ENCODE measurements at regions not wholly inside any gene's neighbourhood (a gene's known extent, or its start where the extent isn't known, plus 50 kb on each side); places are given as distances from the start of the nearest gene placed in this dataset.
"Not testable (repeated sequence)": the region's sequence is repeated elsewhere in the genome, so short reads cannot be mapped to it uniquely, and the experiment has no call there.

DNA sequence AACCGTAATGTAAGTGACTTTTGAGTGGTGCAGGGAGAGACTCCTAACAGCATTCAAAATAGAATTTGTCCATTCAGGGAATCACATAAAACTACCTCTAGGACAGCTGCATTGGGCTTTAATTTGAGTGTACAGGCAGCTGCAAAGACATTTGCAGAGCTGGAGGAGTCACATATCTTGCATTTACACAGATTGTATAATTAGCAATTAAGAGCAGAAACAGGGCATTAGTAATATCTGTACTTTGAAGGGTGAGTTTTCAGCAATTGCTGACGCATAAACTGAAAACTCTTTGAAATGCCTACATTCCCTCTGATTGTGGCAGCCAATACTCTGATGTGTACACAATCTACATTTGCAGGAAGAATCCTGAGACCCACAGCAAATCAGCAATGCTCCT is 245.6 kb downstream of the UBE2NL start:
- BruUV-seq (replicated peaks); H3K27ac ChIP-seq (ENCODE audit: low read length); H3K9me3 ChIP-seq (ENCODE audit: control insufficient read depth, insufficient read depth, low read depth, low read length); in situ Hi-C loops (cut with HindIII; ENCODE audit: low pct_unique_long_range_greater_than_20kb, low sequenced_read_pairs); H3K36me3 ChIP-seq (ENCODE audit: control insufficient read depth, insufficient read depth, low read length); DNase-seq (ENCODE audit: low read depth, low spot score); H3K27me3 ChIP-seq (ENCODE audit: control insufficient read depth, insufficient read depth, low read length); CTCF ChIA-PET; H3K4me3 ChIP-seq (ENCODE audit: low read depth in 2 of 2, low read length in 2 of 2); ATAC-seq; POLR2A ChIA-PET; intact Hi-C loops (cut with micrococcal nuclease; ENCODE audit: unreplicated experiment); H3K4me1 ChIP-seq (ENCODE audit: control insufficient read depth, insufficient read depth, low read length): not testable (repeated sequence)

- ATAC-seq; BruUV-seq (replicated peaks); H3K36me3 ChIP-seq (ENCODE audit: control insufficient read depth, insufficient read depth, low read length); in situ Hi-C loops (cut with HindIII; ENCODE audit: low pct_unique_long_range_greater_than_20kb, low sequenced_read_pairs); H3K4me3 ChIP-seq (ENCODE audit: low read depth in 2 of 2, low read length in 2 of 2); CTCF ChIA-PET; H3K4me1 ChIP-seq (ENCODE audit: control insufficient read depth, insufficient read depth, low read length); DNase-seq (ENCODE audit: low read depth, low spot score); intact Hi-C loops (cut with micrococcal nuclease; ENCODE audit: unreplicated experiment); H3K9me3 ChIP-seq (ENCODE audit: control insufficient read depth, insufficient read depth, low read depth, low read length); H3K27ac ChIP-seq (ENCODE audit: low read length); H3K27me3 ChIP-seq (ENCODE audit: control insufficient read depth, insufficient read depth, low read length); POLR2A ChIA-PET: not testable (repeated sequence)
Measured at GRCh38 chrX:144130507-144130906, 246.6 kb downstream of the UBE2NL start.

DNA sequence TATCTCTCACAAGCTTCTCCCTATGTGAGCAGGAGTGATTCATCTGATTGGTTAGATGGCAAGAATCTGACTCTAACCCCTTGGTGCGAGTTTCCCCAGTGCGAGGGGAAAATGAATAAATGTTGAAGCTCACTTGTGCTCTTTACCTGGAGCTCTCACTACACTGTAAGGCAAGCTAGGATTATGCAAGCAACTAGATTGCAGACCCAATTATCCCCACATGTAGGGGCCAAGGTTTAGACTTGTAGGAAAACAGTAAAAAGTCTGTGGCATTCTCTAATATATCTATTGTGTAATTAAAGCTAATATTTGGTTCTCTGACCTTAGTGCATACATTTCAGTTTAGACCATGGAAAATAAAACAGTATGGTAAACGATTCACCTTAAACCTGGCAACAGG is 247.2 kb downstream of the UBE2NL start:
- H3K9me3 ChIP-seq (ENCODE audit: control insufficient read depth, insufficient read depth, low read depth, low read length); ATAC-seq; H3K27me3 ChIP-seq (ENCODE audit: control insufficient read depth, insufficient read depth, low read length); in situ Hi-C loops (cut with HindIII; ENCODE audit: low pct_unique_long_range_greater_than_20kb, low sequenced_read_pairs); CTCF ChIA-PET; intact Hi-C loops (cut with micrococcal nuclease; ENCODE audit: unreplicated experiment); H3K4me1 ChIP-seq (ENCODE audit: control insufficient read depth, insufficient read depth, low read length); H3K27ac ChIP-seq (ENCODE audit: low read length); H3K36me3 ChIP-seq (ENCODE audit: control insufficient read depth, insufficient read depth, low read length); DNase-seq (ENCODE audit: low read depth, low spot score); BruUV-seq (replicated peaks); H3K4me3 ChIP-seq (ENCODE audit: low read depth in 2 of 2, low read length in 2 of 2); POLR2A ChIA-PET: not testable (repeated sequence)

- H3K9me3 ChIP-seq (ENCODE audit: control insufficient read depth, insufficient read depth, low read depth, low read length); H3K36me3 ChIP-seq (ENCODE audit: control insufficient read depth, insufficient read depth, low read length); H3K27ac ChIP-seq (ENCODE audit: low read length); ATAC-seq; POLR2A ChIA-PET; intact Hi-C loops (cut with micrococcal nuclease; ENCODE audit: unreplicated experiment); H3K4me1 ChIP-seq (ENCODE audit: control insufficient read depth, insufficient read depth, low read length); H3K4me3 ChIP-seq (ENCODE audit: low read depth in 2 of 2, low read length in 2 of 2); BruUV-seq (replicated peaks); CTCF ChIA-PET; H3K27me3 ChIP-seq (ENCODE audit: control insufficient read depth, insufficient read depth, low read length); in situ Hi-C loops (cut with HindIII; ENCODE audit: low pct_unique_long_range_greater_than_20kb, low sequenced_read_pairs); DNase-seq (ENCODE audit: low read depth, low spot score): not testable (repeated sequence)
Measured at GRCh38 chrX:144134448-144135119, 250.7 kb downstream of the UBE2NL start.

DNA sequence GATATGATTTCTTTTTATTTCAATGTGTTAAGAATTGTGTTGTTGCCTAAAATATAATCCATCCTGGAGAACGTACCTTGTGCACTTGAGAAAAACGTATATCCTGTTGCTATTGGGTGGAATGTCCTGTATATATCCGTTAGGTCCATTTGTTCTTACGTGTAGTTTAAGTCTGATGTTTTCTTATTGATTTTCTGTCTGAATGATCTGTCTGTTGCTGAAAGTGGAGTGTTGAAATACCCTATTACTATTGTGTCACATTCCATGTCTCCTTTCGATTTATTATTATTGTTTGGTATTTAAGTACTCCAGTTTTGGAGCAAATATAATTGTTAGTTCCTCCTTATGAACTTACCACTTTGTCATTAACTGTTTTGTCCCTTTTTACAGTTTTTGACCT is 270.6 kb downstream of the UBE2NL start:
- in situ Hi-C loops (cut with HindIII; ENCODE audit: low pct_unique_long_range_greater_than_20kb, low sequenced_read_pairs); H3K36me3 ChIP-seq (ENCODE audit: control insufficient read depth, insufficient read depth, low read length); H3K27me3 ChIP-seq (ENCODE audit: control insufficient read depth, insufficient read depth, low read length); POLR2A ChIA-PET; CTCF ChIA-PET; DNase-seq (ENCODE audit: low read depth, low spot score); H3K4me1 ChIP-seq (ENCODE audit: control insufficient read depth, insufficient read depth, low read length); H3K27ac ChIP-seq (ENCODE audit: low read length); BruUV-seq (replicated peaks); ATAC-seq; intact Hi-C loops (cut with micrococcal nuclease; ENCODE audit: unreplicated experiment); H3K4me3 ChIP-seq (ENCODE audit: low read depth in 2 of 2, low read length in 2 of 2); H3K9me3 ChIP-seq (ENCODE audit: control insufficient read depth, insufficient read depth, low read depth, low read length): not testable (repeated sequence)

- H3K27ac ChIP-seq (ENCODE audit: low read length); intact Hi-C loops (cut with micrococcal nuclease; ENCODE audit: unreplicated experiment); H3K4me3 ChIP-seq (ENCODE audit: low read depth in 2 of 2, low read length in 2 of 2); DNase-seq (ENCODE audit: low read depth, low spot score); H3K9me3 ChIP-seq (ENCODE audit: control insufficient read depth, insufficient read depth, low read depth, low read length); in situ Hi-C loops (cut with HindIII; ENCODE audit: low pct_unique_long_range_greater_than_20kb, low sequenced_read_pairs); H3K27me3 ChIP-seq (ENCODE audit: control insufficient read depth, insufficient read depth, low read length); H3K36me3 ChIP-seq (ENCODE audit: control insufficient read depth, insufficient read depth, low read length); POLR2A ChIA-PET; BruUV-seq (replicated peaks); CTCF ChIA-PET; H3K4me1 ChIP-seq (ENCODE audit: control insufficient read depth, insufficient read depth, low read length): not testable (repeated sequence)
- ATAC-seq = peak; percentile 89
Measured at GRCh38 chrX:144185197-144185596, 301.3 kb downstream of the UBE2NL start.

- H3K4me1 ChIP-seq (ENCODE audit: control insufficient read depth, insufficient read depth, low read length); ATAC-seq; DNase-seq (ENCODE audit: low read depth, low spot score); intact Hi-C loops (cut with micrococcal nuclease; ENCODE audit: unreplicated experiment); H3K4me3 ChIP-seq (ENCODE audit: low read depth in 2 of 2, low read length in 2 of 2); H3K9me3 ChIP-seq (ENCODE audit: control insufficient read depth, insufficient read depth, low read depth, low read length); CTCF ChIA-PET; BruUV-seq (replicated peaks); H3K27me3 ChIP-seq (ENCODE audit: control insufficient read depth, insufficient read depth, low read length); H3K27ac ChIP-seq (ENCODE audit: low read length); in situ Hi-C loops (cut with HindIII; ENCODE audit: low pct_unique_long_range_greater_than_20kb, low sequenced_read_pairs); H3K36me3 ChIP-seq (ENCODE audit: control insufficient read depth, insufficient read depth, low read length); POLR2A ChIA-PET: not testable (repeated sequence)
Measured at GRCh38 chrX:144188489-144188888, 304.6 kb downstream of the UBE2NL start.

DNA sequence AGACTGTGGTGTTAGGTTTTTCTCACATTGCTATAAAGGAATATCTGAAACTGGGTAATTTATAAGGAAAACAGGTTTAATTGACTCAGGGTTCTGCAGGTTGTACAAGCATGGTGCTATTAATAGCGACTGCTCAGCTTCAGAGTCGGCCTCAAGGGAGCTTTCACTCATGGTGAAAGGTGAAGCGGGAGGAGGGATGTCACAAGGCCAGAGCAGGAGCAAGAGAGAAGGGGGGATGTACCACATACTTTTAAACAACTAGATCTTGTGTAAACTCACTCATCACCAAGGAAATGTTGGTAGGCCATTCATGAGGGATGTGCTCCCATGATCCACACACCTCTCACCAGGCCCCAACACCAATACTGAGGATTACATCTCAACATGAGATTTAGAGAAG is 313.2 kb downstream of the UBE2NL start:
- H3K36me3 ChIP-seq (ENCODE audit: control insufficient read depth, insufficient read depth, low read length); CTCF ChIA-PET; DNase-seq (ENCODE audit: low read depth, low spot score); H3K9me3 ChIP-seq (ENCODE audit: control insufficient read depth, insufficient read depth, low read depth, low read length); H3K27ac ChIP-seq (ENCODE audit: low read length); POLR2A ChIA-PET; BruUV-seq (replicated peaks); H3K4me3 ChIP-seq (ENCODE audit: low read depth in 2 of 2, low read length in 2 of 2); ATAC-seq; H3K27me3 ChIP-seq (ENCODE audit: control insufficient read depth, insufficient read depth, low read length); H3K4me1 ChIP-seq (ENCODE audit: control insufficient read depth, insufficient read depth, low read length); in situ Hi-C loops (cut with HindIII; ENCODE audit: low pct_unique_long_range_greater_than_20kb, low sequenced_read_pairs); intact Hi-C loops (cut with micrococcal nuclease; ENCODE audit: unreplicated experiment): not testable (repeated sequence)

Data from Panc1 (cell line).